ENCODE measurements at regions not wholly inside any gene's neighbourhood (a gene's known extent, or its start where the extent isn't known, plus 50 kb on each side); places are given as distances from the start of the nearest gene placed in this dataset.

DNA sequence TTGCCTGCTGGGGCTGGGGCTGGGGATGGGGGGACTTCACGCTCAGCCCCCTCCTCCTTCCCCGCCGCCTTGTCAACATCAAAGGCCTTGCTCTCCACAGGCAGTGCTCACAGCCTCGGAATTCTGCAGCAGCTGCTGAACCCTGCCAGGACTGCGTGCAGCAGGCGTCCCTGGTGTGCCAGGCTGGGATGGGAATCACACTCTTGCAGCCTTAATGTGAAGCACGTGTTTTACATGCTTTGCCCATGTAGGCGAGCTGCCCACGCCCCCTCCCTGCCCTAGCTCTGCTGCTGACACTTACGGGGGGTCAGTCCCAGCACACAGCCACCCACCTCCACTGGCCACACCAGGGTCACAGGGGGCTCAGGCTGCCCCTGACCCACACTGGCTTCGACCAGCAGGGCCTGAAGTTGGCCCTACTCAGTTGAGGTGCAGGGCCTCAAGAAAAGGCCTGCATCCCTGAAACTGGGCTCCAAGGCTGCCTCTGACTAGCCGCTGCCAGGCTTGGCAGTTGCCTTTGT lies 276.2 kb upstream of the RTL1 start:
- BruUV-seq (replicated peaks): no TSS peak
- Histone ChIP-seq H3K27ac (ENCODE audit: low read depth, low read length, poor library complexity, severe bottlenecking) (no peak overlapping the region), H3K27me3 (replicated peaks; ENCODE audit: insufficient read depth, low read depth, low read length, poor library complexity) (no peaks in the 10 kb centered on the region), H3K9me3 (ENCODE audit: low read depth, low read length, poor library complexity, severe bottlenecking) (no peaks in the 10 kb centered on the region), H3K36me3 (ENCODE audit: insufficient read depth, low read length, poor library complexity, severe bottlenecking) (no peaks in the 10 kb centered on the region), H3K4me1 (ENCODE audit: insufficient read depth, low read length, poor library complexity, severe bottlenecking) (no peaks in the 10 kb centered on the region), H3K4me3 (ENCODE audit: low read depth, low read length, poor library complexity, severe bottlenecking) (no peak overlapping the region)
- intact Hi-C loops (cut with micrococcal nuclease; ENCODE audit: unreplicated experiment): no loop called here
- ChIA-PET POLR2A (ENCODE audit: low non-redundant PET) (no interaction called here), CTCF (no interaction called here)
- no peak for DNase-seq (ENCODE audit: low spot score)
- TF ChIP-seq EZH2 (IDR thresholded peaks at IDR 0.05; ENCODE audit: borderline replicate concordance, low read depth, low read length, poor library complexity, severe bottlenecking): no peak
- TF ChIP-seq, protein P1, sequence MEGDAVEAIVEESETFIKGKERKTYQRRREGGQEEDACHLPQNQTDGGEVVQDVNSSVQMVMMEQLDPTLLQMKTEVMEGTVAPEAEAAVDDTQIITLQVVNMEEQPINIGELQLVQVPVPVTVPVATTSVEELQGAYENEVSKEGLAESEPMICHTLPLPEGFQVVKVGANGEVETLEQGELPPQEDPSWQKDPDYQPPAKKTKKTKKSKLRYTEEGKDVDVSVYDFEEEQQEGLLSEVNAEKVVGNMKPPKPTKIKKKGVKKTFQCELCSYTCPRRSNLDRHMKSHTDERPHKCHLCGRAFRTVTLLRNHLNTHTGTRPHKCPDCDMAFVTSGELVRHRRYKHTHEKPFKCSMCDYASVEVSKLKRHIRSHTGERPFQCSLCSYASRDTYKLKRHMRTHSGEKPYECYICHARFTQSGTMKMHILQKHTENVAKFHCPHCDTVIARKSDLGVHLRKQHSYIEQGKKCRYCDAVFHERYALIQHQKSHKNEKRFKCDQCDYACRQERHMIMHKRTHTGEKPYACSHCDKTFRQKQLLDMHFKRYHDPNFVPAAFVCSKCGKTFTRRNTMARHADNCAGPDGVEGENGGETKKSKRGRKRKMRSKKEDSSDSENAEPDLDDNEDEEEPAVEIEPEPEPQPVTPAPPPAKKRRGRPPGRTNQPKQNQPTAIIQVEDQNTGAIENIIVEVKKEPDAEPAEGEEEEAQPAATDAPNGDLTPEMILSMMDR (conservative IDR thresholded peaks at IDR 0.05; ENCODE audit: low read depth, low read length): no peak

- ChIA-PET CTCF (no interaction called here), POLR2A (ENCODE audit: low non-redundant PET) (no interaction called here)
- Histone ChIP-seq H3K27ac (ENCODE audit: low read depth, low read length, poor library complexity, severe bottlenecking) (no peak overlapping the region), H3K27me3 (replicated peaks; ENCODE audit: insufficient read depth, low read depth, low read length, poor library complexity) (no peaks in the 10 kb centered on the region), H3K36me3 (ENCODE audit: insufficient read depth, low read length, poor library complexity, severe bottlenecking) (no peaks in the 10 kb centered on the region), H3K4me3 (ENCODE audit: low read depth, low read length, poor library complexity, severe bottlenecking) (no peak overlapping the region), H3K4me1 (ENCODE audit: insufficient read depth, low read length, poor library complexity, severe bottlenecking) (no peaks in the 10 kb centered on the region), H3K9me3 (ENCODE audit: low read depth, low read length, poor library complexity, severe bottlenecking) (no peaks in the 10 kb centered on the region)
- TF ChIP-seq, protein P1 (conservative IDR thresholded peaks at IDR 0.05; ENCODE audit: low read depth, low read length): no peak
- no peak for TF ChIP-seq EZH2 (IDR thresholded peaks at IDR 0.05; ENCODE audit: borderline replicate concordance, low read depth, low read length, poor library complexity, severe bottlenecking)
- BruUV-seq (replicated peaks): no TSS peak
- DNase-seq (ENCODE audit: low spot score): no peak
- intact Hi-C loops (cut with micrococcal nuclease; ENCODE audit: unreplicated experiment): no loop called here
These were observed 278.2 kb upstream of the RTL1 start for GRCh38 chr14:101181446-101182313.

GRCh38 chr14:101182476-101182875 lies 279.0 kb upstream of the RTL1 start:
- no TSS peak for BruUV-seq (replicated peaks)
- H3K27ac ChIP-seq (ENCODE audit: low read depth, low read length, poor library complexity, severe bottlenecking): no peak overlapping the region
- no peaks in the 10 kb centered on the region for H3K36me3 ChIP-seq (ENCODE audit: insufficient read depth, low read length, poor library complexity, severe bottlenecking)
- no peaks in the 10 kb centered on the region for H3K9me3 ChIP-seq (ENCODE audit: low read depth, low read length, poor library complexity, severe bottlenecking)
- DNase-seq (ENCODE audit: low spot score): no peak
- intact Hi-C loops (cut with micrococcal nuclease; ENCODE audit: unreplicated experiment): no loop called here
- CTCF ChIA-PET: no interaction called here
- TF ChIP-seq, protein P1 (conservative IDR thresholded peaks at IDR 0.05; ENCODE audit: low read depth, low read length): no peak
- TF ChIP-seq EZH2 (IDR thresholded peaks at IDR 0.05; ENCODE audit: borderline replicate concordance, low read depth, low read length, poor library complexity, severe bottlenecking): no peak
- H3K4me3 ChIP-seq (ENCODE audit: low read depth, low read length, poor library complexity, severe bottlenecking): no peak overlapping the region
- no peaks in the 10 kb centered on the region for H3K27me3 ChIP-seq (replicated peaks; ENCODE audit: insufficient read depth, low read depth, low read length, poor library complexity)
- POLR2A ChIA-PET (ENCODE audit: low non-redundant PET): no interaction called here
- H3K4me1 ChIP-seq (ENCODE audit: insufficient read depth, low read length, poor library complexity, severe bottlenecking): no peaks in the 10 kb centered on the region

All from A673 (cell line).